Ovary (tissue), 7 donors: ENCODE measurements at regions not wholly inside any gene's neighbourhood (a gene's known extent, or its start where the extent isn't known, plus 50 kb on each side); places are given as distances from the start of the nearest gene placed in this dataset.

Experiments used
- DNase-seq, 5 donors: peaks; one replicate each; pipeline ENCODE4 v3.0.0-alpha.2; 2019 to 2020
- H3K27ac ChIP-seq, 2 donors: fragments of 200-600 bp; one replicate each; pipeline versions ENCODE4 v1.5.1 to v1.8.0; 2019 to 2022
- H3K27me3 ChIP-seq: fragments of 200-600 bp; one replicate; pipeline ENCODE4 v1.8.0; 2022
- H3K36me3 ChIP-seq: fragments of 200-600 bp; sonication (generic); one replicate; pipeline ENCODE4 v1.5.1; 2019
- H3K4me1 ChIP-seq: one replicate; pipeline ENCODE4 v1.8.1; 2013; ENCODE audit warnings: mild to moderate bottlenecking, moderate library complexity; ENCODE audit not compliant: insufficient read depth
- H3K4me3 ChIP-seq: fragments of 200-600 bp; sonication (generic); one replicate; pipeline ENCODE4 v1.5.1; 2017
- H3K9me3 ChIP-seq, 2 donors: fragments of 200-600 bp in 1 of 2; sonication (generic) in 1 of 2; one replicate each; pipeline versions ENCODE4 v1.5.1 to v1.8.1; 2013 to 2019; ENCODE audit warnings: mild to moderate bottlenecking in 1 of 2, moderate library complexity in 1 of 2
- EP300 ChIP-seq: sonication (generic); formaldehyde crosslinking; IDR thresholded peaks from one replicate; pipeline ENCODE4 v1.6.1; 2017; ENCODE audit warnings: antibody characterized with exemption
- POLR2A ChIP-seq: fragments of 450-650 bp; IDR thresholded peaks from one replicate; pipeline ENCODE4 v1.6.1; 2017; ENCODE audit warnings: antibody characterized with exemption, mild to moderate bottlenecking, moderate library complexity
- WGBS, 3 donors: extraction: QIAGEN DNeasy Blood & Tissue Kit in 1 of 3; methylation state at CpG; one replicate each; pipeline versions ENCODE4 v1.1.5 to v1.1.7; 2013 to 2017; 5-methylcytosine and 5-hydroxymethylcytosine counted together
- intact Hi-C, 4 donors: fragments of 100-400 bp; cut with DNase I; formaldehyde crosslinking; loops; one replicate each; pipeline versions ENCODE4 v1.11.0 to v1.15.1; 2022 to 2023
- TF ChIP-seq, protein P1 (sequence below), 3 donors: fragments of 450-650 bp in 2 of 3; fragments of 200-600 bp in 1 of 3; IDR thresholded peaks; one replicate each; pipeline versions ENCODE4 v1.5.1 to v1.8.0; 2016 to 2022; ENCODE audit warnings: antibody characterized with exemption in 3 of 3, mild to moderate bottlenecking in 1 of 3
- donor health status: DM: no; HTN: no; CAD: no; lungs with moderate emphysema.
- donor health status: DM: no; HTN: no; CAD: no.
- donor health status: Bipolar disorder and iron deficiency.
- donor health status: DM: no; HTN: no; CAD: no.
- donor health status: DM: yes; HTN: yes; CAD: no.

DNA sequence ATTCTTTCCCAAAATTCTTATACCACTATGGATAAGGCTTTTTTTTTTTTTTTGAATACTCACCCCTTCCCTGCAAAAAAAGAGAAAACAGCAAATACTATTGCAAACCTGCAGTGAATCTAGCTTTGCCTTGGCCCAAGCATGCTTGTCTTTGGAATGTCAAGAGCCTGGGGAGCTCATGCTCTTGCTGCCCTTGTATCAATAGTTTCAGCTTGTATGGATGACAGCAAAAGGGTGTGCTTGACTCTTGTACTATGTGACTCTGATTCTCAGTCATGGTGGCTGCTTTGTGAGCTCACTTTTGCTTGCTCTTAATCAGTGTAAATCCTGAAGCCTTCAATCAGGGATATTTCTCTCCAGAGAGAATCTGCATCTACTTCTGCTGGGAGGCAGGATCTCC, 149.2 kb downstream of the EMP1 start:
- Histone ChIP-seq H3K4me1 (no peaks in the 10 kb centered on the region), H3K4me3 (no peak overlapping the region), H3K27me3 (no peaks in the 10 kb centered on the region), H3K9me3 (no peaks in the 10 kb centered on the region), H3K36me3 (no peaks in the 10 kb centered on the region), H3K27ac (no peak overlapping the region)
- no peak for DNase-seq
- no peak for TF ChIP-seq EP300
- no peak for TF ChIP-seq POLR2A
- TF ChIP-seq, protein P1, sequence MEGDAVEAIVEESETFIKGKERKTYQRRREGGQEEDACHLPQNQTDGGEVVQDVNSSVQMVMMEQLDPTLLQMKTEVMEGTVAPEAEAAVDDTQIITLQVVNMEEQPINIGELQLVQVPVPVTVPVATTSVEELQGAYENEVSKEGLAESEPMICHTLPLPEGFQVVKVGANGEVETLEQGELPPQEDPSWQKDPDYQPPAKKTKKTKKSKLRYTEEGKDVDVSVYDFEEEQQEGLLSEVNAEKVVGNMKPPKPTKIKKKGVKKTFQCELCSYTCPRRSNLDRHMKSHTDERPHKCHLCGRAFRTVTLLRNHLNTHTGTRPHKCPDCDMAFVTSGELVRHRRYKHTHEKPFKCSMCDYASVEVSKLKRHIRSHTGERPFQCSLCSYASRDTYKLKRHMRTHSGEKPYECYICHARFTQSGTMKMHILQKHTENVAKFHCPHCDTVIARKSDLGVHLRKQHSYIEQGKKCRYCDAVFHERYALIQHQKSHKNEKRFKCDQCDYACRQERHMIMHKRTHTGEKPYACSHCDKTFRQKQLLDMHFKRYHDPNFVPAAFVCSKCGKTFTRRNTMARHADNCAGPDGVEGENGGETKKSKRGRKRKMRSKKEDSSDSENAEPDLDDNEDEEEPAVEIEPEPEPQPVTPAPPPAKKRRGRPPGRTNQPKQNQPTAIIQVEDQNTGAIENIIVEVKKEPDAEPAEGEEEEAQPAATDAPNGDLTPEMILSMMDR (IDR thresholded peaks at IDR 0.05) = no peak
- intact Hi-C loops = no loop called here

DNA sequence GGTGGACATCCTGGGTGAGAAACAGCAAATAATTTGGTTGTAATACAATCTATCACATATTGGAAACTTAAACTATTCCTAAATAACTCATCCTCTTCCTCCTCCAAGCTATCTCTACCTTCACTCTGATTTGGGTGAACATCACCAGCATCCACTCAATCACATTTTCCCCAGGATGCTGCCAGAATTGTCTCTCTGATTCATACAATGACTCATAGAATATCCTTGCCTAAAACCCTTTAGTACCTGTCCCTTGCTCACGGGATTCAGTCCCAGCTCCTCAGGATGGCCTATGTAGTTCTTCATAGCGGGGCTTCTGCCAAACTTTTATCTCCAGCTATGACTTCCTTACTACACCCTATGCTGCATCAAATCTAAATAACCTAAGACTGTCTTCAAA, 146.8 kb downstream of the EMP1 start:
- Histone ChIP-seq H3K27ac (no peak overlapping the region), H3K9me3 (no peaks in the 10 kb centered on the region), H3K27me3 (no peaks in the 10 kb centered on the region), H3K36me3 (no peaks in the 10 kb centered on the region), H3K4me3 (no peak overlapping the region), H3K4me1 (no peaks in the 10 kb centered on the region)
- intact Hi-C loops = no loop called here
- WGBS, 3 donors = 73 to 78% (median 77%) methylated on average over 2 of the region's 2 CpGs
- no peak for DNase-seq
- TF ChIP-seq POLR2A (no peak), EP300 (no peak)
- TF ChIP-seq, protein P1 (IDR thresholded peaks at IDR 0.05) = no peak

DNA sequence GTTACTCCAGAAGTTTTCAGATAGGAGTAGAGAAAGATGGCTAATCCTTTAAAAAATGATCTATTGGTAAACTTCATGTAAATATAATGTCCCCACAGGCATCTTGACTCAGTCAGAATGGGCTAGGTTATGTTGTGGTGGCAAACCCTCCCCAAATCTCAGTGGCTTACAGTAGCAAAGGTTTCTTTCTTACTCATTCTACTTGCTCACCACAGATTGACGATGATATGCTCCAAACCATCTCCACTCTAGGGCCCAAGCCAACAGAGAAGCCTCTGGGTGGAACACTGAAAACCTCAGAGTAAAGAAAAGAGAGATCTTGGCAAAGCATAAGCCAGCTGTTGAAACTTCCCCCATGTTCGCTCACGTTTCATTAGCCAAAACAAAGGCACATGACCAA, 146.4 kb downstream of the EMP1 start:
- DNase-seq = no peak
- H3K27me3 ChIP-seq = no peaks in the 10 kb centered on the region
- 44 to 58% (median 57%) methylated on average over 3 of the region's 3 CpGs for WGBS, 3 donors
- TF ChIP-seq, protein P1 (IDR thresholded peaks at IDR 0.05) = no peak
- no peak for TF ChIP-seq POLR2A
- TF ChIP-seq EP300 = no peak
- H3K4me3 ChIP-seq = no peak overlapping the region
- H3K27ac ChIP-seq = no peak overlapping the region
- no peaks in the 10 kb centered on the region for H3K36me3 ChIP-seq
- no peaks in the 10 kb centered on the region for H3K9me3 ChIP-seq
- intact Hi-C loops = no loop called here
- H3K4me1 ChIP-seq = no peaks in the 10 kb centered on the region

DNA sequence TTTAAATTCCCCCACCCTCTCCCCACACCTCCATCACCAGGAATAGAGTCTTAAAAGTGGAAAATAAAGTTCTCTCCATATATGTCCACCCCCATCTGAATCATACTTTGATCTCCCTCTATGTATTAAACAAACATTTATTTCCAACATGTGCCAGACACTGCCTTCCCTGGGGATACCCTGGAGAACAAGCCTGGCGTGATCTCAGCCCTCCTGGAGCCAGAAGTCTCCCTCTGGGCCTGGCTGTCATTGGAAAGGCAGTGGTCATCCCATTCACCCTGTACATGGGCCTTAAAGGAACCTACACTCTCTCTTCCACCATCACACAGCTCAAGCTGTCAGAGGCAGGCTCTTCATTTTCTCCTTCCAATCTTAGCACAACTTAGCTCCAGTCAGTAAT, 143.6 kb downstream of the EMP1 start:
- H3K4me1 ChIP-seq = no peaks in the 10 kb centered on the region
- no peaks in the 10 kb centered on the region for H3K27me3 ChIP-seq
- no peak for DNase-seq
- intact Hi-C loops = no loop called here
- no peaks in the 10 kb centered on the region for H3K9me3 ChIP-seq
- no peak overlapping the region for H3K27ac ChIP-seq
- 57 to 62% (median 61%) methylated on average over 1 of the region's 1 CpG for WGBS, 3 donors
- H3K4me3 ChIP-seq = no peak overlapping the region
- H3K36me3 ChIP-seq = no peaks in the 10 kb centered on the region
- no peak for TF ChIP-seq POLR2A
- no peak for TF ChIP-seq EP300
- TF ChIP-seq, protein P1 (IDR thresholded peaks at IDR 0.05) = no peak

DNA sequence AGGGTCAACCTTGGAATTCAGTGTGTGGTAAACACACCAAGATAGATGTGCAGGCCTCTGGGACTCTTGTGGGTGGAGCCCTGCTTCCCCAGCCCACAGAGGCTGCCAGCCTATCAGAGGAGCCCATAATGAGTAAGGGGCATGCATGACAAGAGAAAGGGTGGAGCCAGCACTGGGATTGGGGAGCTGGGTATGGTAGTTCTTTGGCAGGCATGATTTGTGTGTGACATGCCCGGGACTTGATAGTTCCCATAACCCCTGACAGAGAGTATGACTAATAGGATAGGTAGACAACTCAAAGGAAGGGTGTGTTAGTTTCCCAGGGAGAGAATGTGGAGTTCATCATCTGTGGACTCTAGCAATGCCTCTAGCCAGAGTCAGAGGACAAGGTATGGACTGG, 143.0 kb downstream of the EMP1 start:
- TF ChIP-seq POLR2A (no peak), EP300 (no peak)
- TF ChIP-seq, protein P1 (IDR thresholded peaks at IDR 0.05) = no peak
- Histone ChIP-seq H3K4me3 (no peak overlapping the region), H3K27ac (no peak overlapping the region), H3K36me3 (no peaks in the 10 kb centered on the region), H3K9me3 (no peaks in the 10 kb centered on the region), H3K4me1 (no peaks in the 10 kb centered on the region), H3K27me3 (no peaks in the 10 kb centered on the region)
- intact Hi-C loops = no loop called here
- 50 to 80% (median 54%) methylated on average over 1 of the region's 1 CpG for WGBS, 3 donors
- no peak for DNase-seq
